PC-9 (cell line): ENCODE measurements at regions not wholly inside any gene's neighbourhood (a gene's known extent, or its start where the extent isn't known, plus 50 kb on each side); places are given as distances from the start of the nearest gene placed in this dataset.

Experiments
- CTCF ChIP-seq: fragments of 200-600 bp; sonication (generic); conservative IDR thresholded peaks from 2 replicates; pipeline ENCODE4 v1.6.1; 2017; ENCODE audit warnings: mixed run types, antibody characterized with exemption, mild to moderate bottlenecking, moderate library complexity
- EZH2 ChIP-seq: fragments of 200-600 bp; sonication (generic); IDR thresholded peaks from 2 replicates; pipeline ENCODE4 v1.8.0; 2017; ENCODE audit warnings: antibody characterized with exemption, low read depth

GRCh38 chr6:112879920-112880413 lies 532.8 kb downstream of the RFPL4B start:
- TF ChIP-seq CTCF (peak; percentile 54), EZH2 (no peak)
